ENCODE measurements at regions not wholly inside any gene's neighbourhood (a gene's known extent, or its start where the extent isn't known, plus 50 kb on each side); places are given as distances from the start of the nearest gene placed in this dataset.

DNA sequence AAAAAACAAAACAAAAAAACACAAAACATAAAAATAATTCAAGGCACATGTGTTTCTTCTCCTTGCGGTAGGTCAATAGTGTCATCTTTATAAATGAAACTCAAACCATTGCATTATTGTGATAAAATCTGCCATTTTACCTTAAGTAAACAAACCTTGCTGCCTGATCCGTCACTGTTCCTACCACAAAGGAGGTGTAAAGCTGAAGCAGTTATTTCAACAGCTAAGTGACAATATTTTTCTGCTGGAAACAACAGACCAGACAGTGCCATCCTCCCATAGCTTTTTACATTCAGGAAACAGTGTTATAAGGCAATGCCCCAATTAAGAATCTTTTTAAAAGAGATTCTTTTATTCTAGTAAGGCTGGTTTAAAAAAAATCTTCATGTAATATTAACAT, 242.7 kb downstream of the PPP1R2C start:
- DNase-seq: no peak
- Histone ChIP-seq H3K36me3 (no peaks in the 10 kb centered on the region), H3K4me1 (no peaks in the 10 kb centered on the region), H3K9me3 (no peaks in the 10 kb centered on the region), H3K27me3 (no peaks in the 10 kb centered on the region), H3K4me3 (ENCODE audit: low read depth, low read length) (no peak overlapping the region)
- TF ChIP-seq, protein P1, sequence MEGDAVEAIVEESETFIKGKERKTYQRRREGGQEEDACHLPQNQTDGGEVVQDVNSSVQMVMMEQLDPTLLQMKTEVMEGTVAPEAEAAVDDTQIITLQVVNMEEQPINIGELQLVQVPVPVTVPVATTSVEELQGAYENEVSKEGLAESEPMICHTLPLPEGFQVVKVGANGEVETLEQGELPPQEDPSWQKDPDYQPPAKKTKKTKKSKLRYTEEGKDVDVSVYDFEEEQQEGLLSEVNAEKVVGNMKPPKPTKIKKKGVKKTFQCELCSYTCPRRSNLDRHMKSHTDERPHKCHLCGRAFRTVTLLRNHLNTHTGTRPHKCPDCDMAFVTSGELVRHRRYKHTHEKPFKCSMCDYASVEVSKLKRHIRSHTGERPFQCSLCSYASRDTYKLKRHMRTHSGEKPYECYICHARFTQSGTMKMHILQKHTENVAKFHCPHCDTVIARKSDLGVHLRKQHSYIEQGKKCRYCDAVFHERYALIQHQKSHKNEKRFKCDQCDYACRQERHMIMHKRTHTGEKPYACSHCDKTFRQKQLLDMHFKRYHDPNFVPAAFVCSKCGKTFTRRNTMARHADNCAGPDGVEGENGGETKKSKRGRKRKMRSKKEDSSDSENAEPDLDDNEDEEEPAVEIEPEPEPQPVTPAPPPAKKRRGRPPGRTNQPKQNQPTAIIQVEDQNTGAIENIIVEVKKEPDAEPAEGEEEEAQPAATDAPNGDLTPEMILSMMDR (IDR thresholded peaks at IDR 0.05; ENCODE audit: low read depth, low read length): no peak

- TF ChIP-seq, protein P1 (IDR thresholded peaks at IDR 0.05; ENCODE audit: low read depth, low read length): no peak
- Histone ChIP-seq H3K36me3 (no peaks in the 10 kb centered on the region), H3K4me3 (ENCODE audit: low read depth, low read length) (no peak overlapping the region)
Observed at GRCh38 chrX:42533761-42534160, 244.2 kb downstream of the PPP1R2C start.

GRCh38 chrX:42531441-42531840, 246.5 kb downstream of the PPP1R2C start:
- H3K4me3 ChIP-seq (ENCODE audit: low read depth, low read length): no peak overlapping the region
- no peaks in the 10 kb centered on the region for H3K27me3 ChIP-seq
- H3K4me1 ChIP-seq: no peaks in the 10 kb centered on the region
- TF ChIP-seq, protein P1 (IDR thresholded peaks at IDR 0.05; ENCODE audit: low read depth, low read length): no peak
- DNase-seq: no peak
- no peaks in the 10 kb centered on the region for H3K36me3 ChIP-seq
- no peaks in the 10 kb centered on the region for H3K9me3 ChIP-seq

More at GRCh38 chrX:42533761-42534160, 244.2 kb downstream of the PPP1R2C start:
- DNase-seq: no peak
- Histone ChIP-seq H3K4me1 (no peaks in the 10 kb centered on the region), H3K9me3 (no peaks in the 10 kb centered on the region), H3K27me3 (no peaks in the 10 kb centered on the region)

DNA sequence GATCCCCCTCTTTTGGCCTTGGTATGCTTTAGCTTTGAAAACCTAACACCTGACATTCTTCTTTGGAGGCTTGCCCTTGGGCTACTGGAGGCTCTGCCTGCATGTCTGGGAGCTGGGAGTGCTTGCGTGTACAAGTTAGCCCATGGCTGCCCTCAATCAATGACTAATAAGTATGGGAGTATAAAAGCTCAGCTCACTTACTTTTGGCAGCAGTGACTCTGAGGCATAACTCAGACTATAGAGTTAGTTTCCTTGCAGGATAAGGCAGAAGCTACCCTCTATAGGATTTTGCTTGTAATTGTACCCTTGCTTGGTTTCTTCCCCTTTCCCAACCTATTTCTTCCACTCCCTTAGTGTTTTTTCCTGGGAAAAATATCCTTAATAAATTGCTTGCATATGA, 247.9 kb downstream of the PPP1R2C start:
- no peak for DNase-seq
- Histone ChIP-seq H3K4me3 (ENCODE audit: low read depth, low read length) (no peak overlapping the region), H3K9me3 (no peaks in the 10 kb centered on the region), H3K27me3 (no peaks in the 10 kb centered on the region), H3K36me3 (no peaks in the 10 kb centered on the region), H3K4me1 (no peaks in the 10 kb centered on the region)
- TF ChIP-seq, protein P1 (IDR thresholded peaks at IDR 0.05; ENCODE audit: low read depth, low read length): no peak

DNA sequence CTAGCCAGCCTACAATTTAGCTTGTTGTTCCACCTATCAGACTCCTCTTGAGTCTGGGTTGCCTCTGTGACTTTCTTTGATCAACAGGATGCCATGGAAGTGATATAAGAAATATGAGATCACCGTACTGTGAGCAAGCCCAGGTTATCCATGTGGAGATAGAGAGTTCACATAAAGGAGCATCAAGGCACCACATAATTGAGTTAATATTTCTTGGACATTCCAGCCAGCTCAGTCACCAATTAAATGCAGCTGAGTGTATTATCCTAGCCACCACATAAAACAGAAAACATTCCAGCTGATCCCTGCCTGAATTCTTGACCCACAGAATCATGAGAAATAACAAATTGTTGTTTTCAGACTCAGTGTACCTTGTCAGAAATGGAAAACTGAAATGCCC, 253.6 kb downstream of the PPP1R2C start:
- Histone ChIP-seq H3K4me1 (no peaks in the 10 kb centered on the region), H3K36me3 (no peaks in the 10 kb centered on the region), H3K4me3 (ENCODE audit: low read depth, low read length) (no peak overlapping the region), H3K27me3 (no peaks in the 10 kb centered on the region), H3K9me3 (no peaks in the 10 kb centered on the region)
- no peak for DNase-seq
- TF ChIP-seq, protein P1 (IDR thresholded peaks at IDR 0.05; ENCODE audit: low read depth, low read length): no peak

DNA sequence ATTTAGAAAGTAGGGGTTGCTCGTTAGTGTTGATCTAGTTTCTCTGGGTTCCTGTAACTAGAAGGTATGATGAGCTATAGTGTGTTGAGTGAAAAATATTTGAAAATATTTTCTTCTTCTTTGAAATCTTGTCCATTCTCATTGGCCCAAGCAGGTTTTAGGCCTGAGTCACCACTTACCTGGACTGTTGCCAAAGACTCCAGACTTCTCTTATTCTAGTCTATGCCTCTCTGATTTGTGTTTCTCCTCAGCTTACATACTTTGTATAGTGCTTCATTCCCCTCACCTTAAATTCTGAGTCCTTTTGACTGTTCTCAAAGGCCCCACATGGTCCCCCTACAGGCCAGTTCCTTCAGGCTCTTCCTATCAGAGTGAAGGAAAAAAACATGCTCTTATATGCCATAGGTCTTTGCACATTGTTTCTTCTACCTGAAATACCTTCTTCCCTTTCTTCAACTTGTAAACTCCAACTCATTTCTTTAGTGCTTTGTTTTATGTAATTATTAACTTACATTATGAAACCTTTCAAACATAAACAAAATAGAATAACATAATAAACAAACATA, 258.2 kb downstream of the PPP1R2C start:
- no peak for DNase-seq
- no peak overlapping the region for H3K4me3 ChIP-seq (ENCODE audit: low read depth, low read length)
- no peaks in the 10 kb centered on the region for H3K27me3 ChIP-seq
- H3K4me1 ChIP-seq: no peaks in the 10 kb centered on the region
- H3K9me3 ChIP-seq: no peaks in the 10 kb centered on the region
- no peaks in the 10 kb centered on the region for H3K36me3 ChIP-seq
- TF ChIP-seq, protein P1 (IDR thresholded peaks at IDR 0.05; ENCODE audit: low read depth, low read length): no peak
